HUES64 (cell line): ENCODE measurements at regions not wholly inside any gene's neighbourhood (a gene's known extent, or its start where the extent isn't known, plus 50 kb on each side); places are given as distances from the start of the nearest gene placed in this dataset.

Experiments
- H3K27ac ChIP-seq: 2 replicates; pipeline ENCODE4 v1.7.0; 2013; ENCODE audit warnings: low read depth, low read length, inconsistent platforms
- H3K27me3 ChIP-seq: 2 replicates; pipeline ENCODE4 v1.6.1; 2013; ENCODE audit warnings: mild to moderate bottlenecking, low read length; ENCODE audit not compliant: insufficient read depth
- H3K36me3 ChIP-seq: 2 replicates; pipeline ENCODE4 v1.6.1; 2013; ENCODE audit warnings: mild to moderate bottlenecking, low read length; ENCODE audit not compliant: insufficient read depth
- H3K4me1 ChIP-seq: 2 replicates; pipeline ENCODE4 v1.6.1; 2013; ENCODE audit warnings: mild to moderate bottlenecking, low read length, moderate library complexity; ENCODE audit not compliant: insufficient read depth
- H3K4me3 ChIP-seq: 2 replicates; pipeline ENCODE4 v1.5.1; 2013; ENCODE audit warnings: mild to moderate bottlenecking, low read length, moderate library complexity
- H3K9ac ChIP-seq: 2 replicates; pipeline ENCODE4 v1.6.1; 2013; ENCODE audit warnings: mild to moderate bottlenecking, low read depth, low read length
- H3K9me3 ChIP-seq: 2 replicates; pipeline ENCODE4 v1.6.1; 2013; ENCODE audit warnings: low read depth, low read length; ENCODE audit not compliant: insufficient read depth
- WGBS: fragments of 150-250, 120-280 bp; methylation state at CpG from one replicate; pipeline ENCODE4 v1.1.7; 2013; ENCODE audit warnings: missing lambda C conversion rate; 5-methylcytosine and 5-hydroxymethylcytosine counted together

DNA sequence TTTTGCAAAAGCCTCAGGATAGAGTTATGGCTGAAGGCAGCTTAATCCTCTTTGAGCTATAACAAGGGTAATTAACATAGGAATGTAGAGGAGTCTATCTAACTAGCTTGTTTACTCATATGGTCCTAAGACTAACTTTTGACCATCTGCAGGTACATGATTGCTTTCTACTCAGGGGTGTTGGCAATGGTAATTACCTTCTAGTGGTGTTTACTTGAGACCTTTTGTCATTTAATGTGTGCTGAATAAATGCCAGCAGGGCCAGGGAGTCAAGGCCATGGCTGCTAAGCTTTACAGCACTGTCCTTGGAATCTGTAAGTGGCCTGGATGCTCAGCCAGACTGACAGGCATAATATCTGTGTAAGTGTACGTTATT is 1325.0 kb downstream of the XPNPEP1 start:
- Histone ChIP-seq H3K4me3 (no peak overlapping the region), H3K4me1 (peaks cover 11% of the 10 kb centered on the region), H3K9ac (no peak overlapping the region), H3K27me3 (peaks cover 70% of the 10 kb centered on the region), H3K9me3 (peaks cover 15% of the 10 kb centered on the region; the same call in 1 of the 2 replicates), H3K36me3 (no peaks in the 10 kb centered on the region), H3K27ac (no peak overlapping the region)
- 45% methylated on average over 1 of the region's 1 CpG for WGBS

DNA sequence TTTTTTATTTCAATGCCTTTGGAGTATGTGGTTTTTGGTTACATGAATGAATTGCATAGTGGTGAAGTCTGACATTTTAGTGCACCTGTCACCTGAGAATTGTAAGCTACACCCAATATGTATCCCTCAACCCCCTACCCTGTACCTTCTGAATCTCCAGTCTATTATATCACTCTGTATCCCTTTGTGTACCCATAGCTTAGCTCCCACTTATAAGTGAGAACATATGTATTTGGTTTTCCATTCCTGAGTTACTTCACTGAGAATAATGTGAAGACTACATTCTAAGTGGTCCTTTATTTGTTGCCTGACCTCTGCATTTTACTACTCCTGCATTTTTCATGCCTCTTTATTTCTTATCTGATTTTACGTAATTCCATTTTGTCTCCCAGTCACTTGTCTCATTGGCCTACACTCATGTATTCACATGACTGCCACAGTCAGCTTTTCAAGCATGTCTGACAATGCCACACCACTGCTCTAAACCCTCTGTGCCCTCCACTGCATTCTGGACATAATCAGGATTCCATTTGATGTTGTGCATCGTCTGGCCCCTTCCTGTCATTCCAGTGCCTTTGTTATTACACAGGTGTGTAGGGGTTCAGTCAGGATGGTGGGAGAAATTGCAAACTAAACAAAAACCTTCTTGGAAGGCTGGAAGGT is 1325.5 kb downstream of the XPNPEP1 start:
- WGBS = 64% methylated on average over 2 of the region's 2 CpGs
- Histone ChIP-seq H3K36me3 (no peaks in the 10 kb centered on the region), H3K27ac (no peak overlapping the region), H3K9me3 (peaks cover 15% of the 10 kb centered on the region; the same call in 1 of the 2 replicates), H3K4me3 (no peak overlapping the region), H3K4me1 (peaks cover 11% of the 10 kb centered on the region), H3K27me3 (peaks cover 70% of the 10 kb centered on the region), H3K9ac (no peak overlapping the region)

DNA sequence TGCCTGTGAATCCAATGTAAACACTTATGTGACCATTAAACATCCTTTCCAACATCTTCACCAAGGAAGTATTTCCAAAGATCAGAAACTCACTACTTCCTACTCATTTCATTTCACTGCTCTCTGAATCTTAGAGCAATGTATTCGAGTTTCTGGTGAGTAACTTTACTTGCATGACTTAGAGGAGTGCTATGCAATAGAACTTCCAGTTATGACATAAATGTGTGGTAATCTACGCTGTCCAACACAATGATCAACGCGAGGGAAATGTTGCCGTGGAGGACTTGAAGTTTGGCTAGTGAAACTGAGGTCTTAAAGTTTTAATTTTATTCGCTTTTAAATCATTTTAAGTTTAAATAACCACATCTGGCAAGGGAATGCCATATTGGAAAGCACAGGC is 1326.3 kb downstream of the XPNPEP1 start:
- 84% methylated on average over 6 of the region's 6 CpGs for WGBS
- no peak overlapping the region for H3K9ac ChIP-seq
- H3K36me3 ChIP-seq = no peaks in the 10 kb centered on the region
- H3K4me1 ChIP-seq = peaks cover 11% of the 10 kb centered on the region
- H3K4me3 ChIP-seq = no peak overlapping the region
- H3K9me3 ChIP-seq = peaks cover 14% of the 10 kb centered on the region; the same call in 1 of the 2 replicates
- H3K27ac ChIP-seq = no peak overlapping the region
- peaks cover 70% of the 10 kb centered on the region for H3K27me3 ChIP-seq

DNA sequence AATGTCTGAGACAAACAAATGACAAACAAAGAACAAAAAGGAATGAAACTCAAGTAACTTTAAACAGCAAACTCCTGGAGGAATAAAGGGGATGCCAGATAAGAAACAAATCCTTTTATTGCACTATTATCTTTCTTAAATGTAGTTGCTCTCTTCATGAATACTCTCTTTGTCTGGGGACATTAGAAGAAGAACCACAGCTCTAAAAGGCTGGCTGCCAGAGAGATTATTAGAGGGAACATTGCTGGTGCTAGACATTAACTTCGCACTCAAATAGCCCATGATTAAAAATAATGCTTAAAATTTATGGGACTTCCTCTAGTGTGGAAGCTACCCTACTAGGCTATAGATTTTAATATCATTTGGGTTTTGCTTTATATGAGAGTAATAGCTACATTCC is 1330.4 kb downstream of the XPNPEP1 start:
- H3K4me1 ChIP-seq = peaks cover 2% of the 10 kb centered on the region; the same call in 1 of the 2 replicates
- H3K27ac ChIP-seq = no peak overlapping the region
- no peak overlapping the region for H3K9ac ChIP-seq
- H3K27me3 ChIP-seq = peaks cover 36% of the 10 kb centered on the region
- WGBS = no CpG with 5 or more reads among the region's 1 CpG
- peaks cover 7% of the 10 kb centered on the region; the same call in 1 of the 2 replicates for H3K9me3 ChIP-seq
- H3K36me3 ChIP-seq = no peaks in the 10 kb centered on the region
- H3K4me3 ChIP-seq = no peak overlapping the region

DNA sequence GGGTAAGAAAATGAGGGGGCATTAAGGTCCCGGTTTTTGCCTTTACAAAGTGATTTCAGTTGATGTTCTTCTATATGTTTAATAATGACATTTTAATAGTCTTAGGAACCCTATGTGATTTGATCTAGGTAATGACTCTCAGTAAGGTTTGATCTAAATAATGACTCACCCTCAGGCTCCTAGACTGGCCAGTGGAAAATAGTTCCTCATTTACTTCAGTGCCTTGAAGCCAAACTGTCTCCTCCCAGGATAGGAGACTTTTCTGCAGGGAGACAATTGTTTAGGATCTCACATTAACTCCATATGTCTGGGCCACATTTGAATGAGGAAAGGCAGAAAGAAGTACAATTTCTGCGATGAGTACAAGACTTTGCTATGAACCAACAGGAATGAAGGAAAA is 1331.9 kb downstream of the XPNPEP1 start:
- Histone ChIP-seq H3K27me3 (peaks cover 20% of the 10 kb centered on the region), H3K36me3 (no peaks in the 10 kb centered on the region), H3K9ac (no peak overlapping the region), H3K9me3 (peaks cover 4% of the 10 kb centered on the region; the same call in 1 of the 2 replicates), H3K4me1 (no peaks in the 10 kb centered on the region), H3K27ac (no peak overlapping the region), H3K4me3 (no peak overlapping the region)
- 88% methylated on average over 2 of the region's 2 CpGs for WGBS

DNA sequence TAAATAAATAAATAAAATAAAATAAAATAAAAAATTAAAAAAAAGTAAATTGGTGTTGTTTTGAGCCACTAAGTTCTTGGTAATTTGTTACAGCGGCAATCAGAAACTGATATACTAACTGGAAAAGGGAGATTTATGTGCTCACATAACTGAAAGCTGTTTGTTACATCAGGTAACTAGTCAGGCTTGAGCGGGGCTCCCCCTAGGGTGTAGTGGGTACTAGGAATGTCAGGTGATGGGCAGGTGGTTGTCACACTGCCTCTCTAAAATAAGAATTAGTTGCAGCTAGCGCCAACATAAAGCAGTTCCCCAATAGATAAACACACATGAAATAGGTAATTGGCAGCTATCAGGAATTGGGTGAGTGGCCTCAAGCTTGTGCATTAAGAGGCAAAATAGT is 1336.9 kb downstream of the XPNPEP1 start:
- H3K4me3 ChIP-seq = no peak overlapping the region
- H3K27me3 ChIP-seq = no peaks in the 10 kb centered on the region
- WGBS = 89% methylated on average over 2 of the region's 3 CpGs
- no peak overlapping the region for H3K9ac ChIP-seq
- no peak overlapping the region for H3K27ac ChIP-seq
- peaks cover 12% of the 10 kb centered on the region; the same call in 1 of the 2 replicates for H3K9me3 ChIP-seq
- no peaks in the 10 kb centered on the region for H3K36me3 ChIP-seq
- no peaks in the 10 kb centered on the region for H3K4me1 ChIP-seq

DNA sequence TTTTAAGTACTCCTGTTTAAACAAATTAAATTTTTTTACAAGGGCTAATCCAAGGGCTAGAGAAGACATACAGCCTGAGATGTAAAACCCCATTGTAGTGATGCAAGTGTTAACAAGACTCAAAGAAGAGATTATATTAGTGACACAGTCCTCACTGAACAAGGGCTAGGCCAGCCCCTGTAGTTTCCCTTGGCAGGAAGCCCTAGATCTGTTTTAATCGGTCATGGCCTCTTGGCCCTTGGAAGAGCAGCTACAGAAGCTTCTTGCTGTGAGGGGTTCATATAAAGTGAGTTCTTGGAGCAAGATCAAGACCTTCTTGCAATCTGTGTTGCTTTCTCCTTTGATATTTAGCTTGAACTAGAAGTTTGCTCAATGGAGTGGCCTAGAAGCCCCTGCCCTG is 1339.4 kb downstream of the XPNPEP1 start:
- H3K4me3 ChIP-seq = no peak overlapping the region
- H3K9me3 ChIP-seq = peaks cover 23% of the 10 kb centered on the region; the same call in 1 of the 2 replicates
- H3K4me1 ChIP-seq = no peaks in the 10 kb centered on the region
- no peak overlapping the region for H3K27ac ChIP-seq
- 81% methylated on average over 1 of the region's 1 CpG for WGBS
- no peak overlapping the region for H3K9ac ChIP-seq
- H3K27me3 ChIP-seq = no peaks in the 10 kb centered on the region
- no peaks in the 10 kb centered on the region for H3K36me3 ChIP-seq

DNA sequence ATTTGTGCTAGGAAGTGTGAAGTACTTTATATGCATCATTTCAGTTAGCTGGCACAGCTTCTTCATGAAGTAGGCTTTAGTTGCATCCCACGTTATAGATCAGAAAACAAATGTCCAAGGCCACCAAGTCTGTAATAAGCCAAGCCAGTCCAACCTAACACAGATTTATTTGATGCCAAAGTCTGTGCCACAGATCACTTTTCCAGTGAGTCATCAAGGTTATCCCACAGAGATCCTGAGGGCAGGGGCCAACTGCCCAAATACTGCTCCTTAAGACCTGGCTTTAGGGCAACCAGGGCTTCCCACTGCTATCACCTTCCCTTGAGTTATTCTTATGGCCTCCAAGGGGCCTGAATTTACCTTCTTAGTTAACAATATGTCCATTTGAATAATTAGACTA is 1340.4 kb downstream of the XPNPEP1 start:
- Histone ChIP-seq H3K9ac (no peak overlapping the region), H3K27me3 (no peaks in the 10 kb centered on the region), H3K27ac (no peak overlapping the region), H3K9me3 (peaks cover 28% of the 10 kb centered on the region; the same call in 1 of the 2 replicates), H3K4me3 (no peak overlapping the region), H3K36me3 (no peaks in the 10 kb centered on the region), H3K4me1 (no peaks in the 10 kb centered on the region)
- WGBS = 60% methylated on average over 1 of the region's 1 CpG

DNA sequence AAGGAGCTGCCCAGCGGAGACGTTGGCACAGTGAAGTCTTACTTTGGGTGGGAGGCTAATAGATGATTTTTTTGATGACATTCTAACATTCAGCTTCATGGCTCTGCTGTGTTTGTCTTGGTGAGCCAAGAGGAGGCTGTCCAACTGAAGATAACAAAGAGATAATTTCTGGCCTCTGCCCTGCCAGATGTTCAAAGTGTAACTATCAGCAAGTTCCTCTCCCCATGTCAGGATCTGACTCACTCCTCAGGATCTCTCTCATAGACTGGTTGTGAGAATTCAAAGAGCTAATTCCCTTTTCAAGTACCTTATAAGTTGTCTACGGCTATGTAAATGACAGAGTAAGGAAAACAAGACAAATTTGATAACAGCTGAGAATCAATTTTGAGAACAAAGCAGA is 1340.9 kb downstream of the XPNPEP1 start:
- H3K36me3 ChIP-seq = no peaks in the 10 kb centered on the region
- H3K4me3 ChIP-seq = no peak overlapping the region
- peaks cover 29% of the 10 kb centered on the region; the same call in 1 of the 2 replicates for H3K9me3 ChIP-seq
- no peak overlapping the region for H3K9ac ChIP-seq
- no peak overlapping the region for H3K27ac ChIP-seq
- H3K4me1 ChIP-seq = no peaks in the 10 kb centered on the region
- WGBS = 82% methylated on average over 3 of the region's 3 CpGs
- H3K27me3 ChIP-seq = no peaks in the 10 kb centered on the region

DNA sequence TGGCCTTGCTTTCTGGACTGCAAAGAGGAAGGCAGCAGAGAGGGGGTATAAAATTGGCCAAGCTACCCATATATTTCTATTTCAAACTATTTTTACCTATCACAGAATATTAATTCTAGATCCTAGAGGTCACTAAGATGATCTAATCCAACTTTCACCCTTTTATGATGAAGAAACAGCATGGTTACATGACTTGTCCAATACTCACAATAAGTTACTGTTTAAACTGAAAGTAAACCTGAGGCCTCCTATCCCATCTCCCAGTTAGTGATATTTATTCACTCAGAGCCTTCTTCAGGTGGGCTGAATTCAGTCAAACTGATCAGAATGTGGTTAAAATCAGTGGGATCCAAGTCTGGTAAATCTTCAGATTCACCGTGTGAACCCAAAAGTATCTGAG is 1345.1 kb downstream of the XPNPEP1 start:
- no peak overlapping the region for H3K27ac ChIP-seq
- H3K9me3 ChIP-seq = peaks cover 23% of the 10 kb centered on the region; the same call in 1 of the 2 replicates
- no peaks in the 10 kb centered on the region for H3K36me3 ChIP-seq
- H3K4me3 ChIP-seq = no peak overlapping the region
- H3K9ac ChIP-seq = no peak overlapping the region
- H3K27me3 ChIP-seq = no peaks in the 10 kb centered on the region
- no peaks in the 10 kb centered on the region for H3K4me1 ChIP-seq
- 87% methylated on average over 1 of the region's 1 CpG for WGBS

DNA sequence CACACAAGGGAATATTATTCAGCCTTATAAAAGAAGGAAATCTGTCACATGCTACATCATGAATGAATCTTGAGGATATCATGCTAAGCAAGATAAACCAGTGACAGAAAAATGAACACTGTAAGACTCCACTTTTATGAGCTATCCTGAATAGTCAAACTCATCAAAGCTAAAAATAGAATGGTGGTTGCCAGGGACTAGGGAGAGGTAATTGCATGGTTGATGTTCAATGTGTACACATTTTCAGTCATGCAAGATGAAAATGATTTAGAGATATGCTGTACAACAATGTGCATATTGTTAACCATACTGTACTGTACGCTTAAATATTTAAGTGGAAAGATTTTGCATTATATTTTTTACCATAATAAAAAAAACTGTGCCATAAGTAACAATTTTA is 1349.1 kb downstream of the XPNPEP1 start:
- H3K9me3 ChIP-seq = peaks cover 16% of the 10 kb centered on the region; the same call in 1 of the 2 replicates
- H3K27me3 ChIP-seq = no peaks in the 10 kb centered on the region
- H3K36me3 ChIP-seq = no peaks in the 10 kb centered on the region
- H3K4me3 ChIP-seq = no peak overlapping the region
- WGBS = no CpG with 5 or more reads among the region's 1 CpG
- no peaks in the 10 kb centered on the region for H3K4me1 ChIP-seq
- no peak overlapping the region for H3K9ac ChIP-seq
- no peak overlapping the region for H3K27ac ChIP-seq

DNA sequence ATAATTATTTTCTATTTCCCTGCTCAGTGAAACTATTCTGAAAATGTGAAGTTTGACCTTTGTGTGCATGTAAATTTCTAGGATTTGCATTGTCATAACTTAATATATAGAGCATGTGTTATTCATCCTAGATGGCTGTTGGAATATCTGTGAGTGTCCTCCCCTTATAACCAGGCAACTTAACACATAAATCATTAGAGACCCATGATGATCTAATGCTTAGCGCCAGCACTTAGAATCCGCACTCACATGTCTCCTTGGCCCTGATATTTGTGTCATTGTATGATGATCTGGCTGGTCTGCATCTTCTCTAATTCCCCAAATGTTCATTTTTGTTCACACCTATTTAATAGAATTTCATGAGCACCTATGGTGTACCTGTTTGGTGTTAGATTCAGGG is 1354.5 kb downstream of the XPNPEP1 start:
- Histone ChIP-seq H3K4me1 (no peaks in the 10 kb centered on the region), H3K9ac (no peak overlapping the region), H3K36me3 (no peaks in the 10 kb centered on the region), H3K27ac (no peak overlapping the region), H3K9me3 (peaks cover 7% of the 10 kb centered on the region; the same call in 1 of the 2 replicates), H3K27me3 (no peaks in the 10 kb centered on the region), H3K4me3 (no peak overlapping the region)
- WGBS = 85% methylated on average over 2 of the region's 2 CpGs
